HCT116 (cell line): ENCODE measurements at regions not wholly inside any gene's neighbourhood (a gene's known extent, or its start where the extent isn't known, plus 50 kb on each side); places are given as distances from the start of the nearest gene placed in this dataset.

Source experiments
- CTCF ChIP-seq, 3 experiments: fragments of 200-600 bp in 1 of 3; sonication (generic) in 1 of 3; IDR thresholded peaks in 2 of 3; conservative IDR thresholded peaks in 1 of 3; 2 replicates each; pipeline ENCODE4 v1.5.1; 2012 to 2017; ENCODE audit warnings: low read depth in 2 of 3, low read length in 2 of 3, antibody characterized with exemption in 1 of 3, borderline replicate concordance in 1 of 3, control low read depth in 1 of 3, mild to moderate bottlenecking in 1 of 3, mixed read lengths in 1 of 3, mixed run types in 1 of 3, moderate library complexity in 1 of 3; ENCODE audit not compliant: insufficient read depth in 1 of 3
- EZH2 ChIP-seq: fragments of 200-600 bp; sonication (generic); IDR thresholded peaks from 2 replicates; pipeline ENCODE4 v1.6.1; 2017; ENCODE audit warnings: antibody characterized with exemption, mixed run types
- JUND ChIP-seq: IDR thresholded peaks from 2 replicates; pipeline ENCODE4 v1.6.1; 2012
- MAX ChIP-seq: IDR thresholded peaks from 2 replicates; pipeline ENCODE4 v1.6.1; 2012
- POLR2A ChIP-seq: IDR thresholded peaks from 2 replicates; pipeline ENCODE4 v1.7.0; 2011; ENCODE audit warnings: borderline replicate concordance; ENCODE audit not compliant: insufficient read depth, insufficient read length; ENCODE audit errors: extremely low read depth
- POLR2AphosphoS5 ChIP-seq: IDR thresholded peaks from 2 replicates; pipeline ENCODE4 v1.6.1; 2011; ENCODE audit warnings: mild to moderate bottlenecking, low read depth, low read length, moderate library complexity
- SIN3A ChIP-seq: IDR thresholded peaks from 2 replicates; pipeline ENCODE4 v1.6.1; 2012; ENCODE audit warnings: low read depth
- SRF ChIP-seq: IDR thresholded peaks from 2 replicates; pipeline ENCODE4 v1.6.1; 2012; ENCODE audit warnings: low read depth
- YY1 ChIP-seq: IDR thresholded peaks from 2 replicates; pipeline ENCODE4 v1.6.1; 2011; ENCODE audit warnings: low read length, low read depth, moderate library complexity, mild to moderate bottlenecking; ENCODE audit not compliant: insufficient replicate concordance; ENCODE audit errors: extremely low read depth
- ZFX ChIP-seq: fragments of 450-650 bp; IDR thresholded peaks from 2 replicates; pipeline ENCODE4 v1.6.1; 2017
- ZNF274 ChIP-seq: fragments of 200-500 bp; sonication (Bioruptor generic); IDR thresholded peaks from 2 replicates; pipeline ENCODE4 v1.6.1; 2014; ENCODE audit warnings: mild to moderate bottlenecking, low read depth, low read length, inconsistent platforms
- TF ChIP-seq, protein P1 (sequence below): IDR thresholded peaks from 2 replicates; pipeline ENCODE4 v1.6.1; 2011; ENCODE audit warnings: mild to moderate bottlenecking, low read length, moderate library complexity; ENCODE audit not compliant: insufficient replicate concordance; ENCODE audit errors: extremely low read depth
- TF ChIP-seq, protein P2 (sequence below): IDR thresholded peaks from 2 replicates; pipeline ENCODE4 v1.6.1; 2012; ENCODE audit warnings: low read depth

DNA sequence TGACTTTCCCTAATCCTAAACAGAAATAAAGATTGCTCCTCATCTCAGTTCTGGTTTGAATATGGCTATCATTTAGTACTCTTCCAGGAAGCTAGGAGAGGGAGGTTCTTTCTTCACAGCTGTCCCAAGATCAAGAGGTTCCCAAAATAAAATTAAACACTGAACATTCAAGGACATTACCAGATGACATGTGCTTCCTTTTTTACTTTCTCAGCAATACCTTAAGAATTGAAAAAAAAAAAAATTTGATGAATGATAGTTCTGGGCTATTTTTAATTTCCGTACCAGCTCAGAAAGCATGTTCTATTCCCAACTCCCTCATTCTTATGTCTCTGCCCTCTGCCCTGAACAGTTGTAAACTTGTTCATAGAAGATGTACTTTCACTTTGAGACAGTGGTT, 61.7 kb upstream of the MYL1 start:
- TF ChIP-seq JUND = no peak
- TF ChIP-seq POLR2AphosphoS5 = no peak
- TF ChIP-seq MAX = no peak
- no peak for TF ChIP-seq CTCF (IDR thresholded peaks at IDR 0.05 in 2 of 3, conservative IDR thresholded peaks at IDR 0.05 in 1 of 3; ENCODE audit: borderline replicate concordance in 1 of 3, insufficient read depth in 1 of 3, low read depth in 2 of 3, low read length in 2 of 3)
- no peak for TF ChIP-seq YY1
- TF ChIP-seq, protein P1, sequence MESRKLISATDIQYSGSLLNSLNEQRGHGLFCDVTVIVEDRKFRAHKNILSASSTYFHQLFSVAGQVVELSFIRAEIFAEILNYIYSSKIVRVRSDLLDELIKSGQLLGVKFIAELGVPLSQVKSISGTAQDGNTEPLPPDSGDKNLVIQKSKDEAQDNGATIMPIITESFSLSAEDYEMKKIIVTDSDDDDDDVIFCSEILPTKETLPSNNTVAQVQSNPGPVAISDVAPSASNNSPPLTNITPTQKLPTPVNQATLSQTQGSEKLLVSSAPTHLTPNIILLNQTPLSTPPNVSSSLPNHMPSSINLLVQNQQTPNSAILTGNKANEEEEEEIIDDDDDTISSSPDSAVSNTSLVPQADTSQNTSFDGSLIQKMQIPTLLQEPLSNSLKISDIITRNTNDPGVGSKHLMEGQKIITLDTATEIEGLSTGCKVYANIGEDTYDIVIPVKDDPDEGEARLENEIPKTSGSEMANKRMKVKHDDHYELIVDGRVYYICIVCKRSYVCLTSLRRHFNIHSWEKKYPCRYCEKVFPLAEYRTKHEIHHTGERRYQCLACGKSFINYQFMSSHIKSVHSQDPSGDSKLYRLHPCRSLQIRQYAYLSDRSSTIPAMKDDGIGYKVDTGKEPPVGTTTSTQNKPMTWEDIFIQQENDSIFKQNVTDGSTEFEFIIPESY = no peak
- TF ChIP-seq SIN3A = no peak
- TF ChIP-seq, protein P2, sequence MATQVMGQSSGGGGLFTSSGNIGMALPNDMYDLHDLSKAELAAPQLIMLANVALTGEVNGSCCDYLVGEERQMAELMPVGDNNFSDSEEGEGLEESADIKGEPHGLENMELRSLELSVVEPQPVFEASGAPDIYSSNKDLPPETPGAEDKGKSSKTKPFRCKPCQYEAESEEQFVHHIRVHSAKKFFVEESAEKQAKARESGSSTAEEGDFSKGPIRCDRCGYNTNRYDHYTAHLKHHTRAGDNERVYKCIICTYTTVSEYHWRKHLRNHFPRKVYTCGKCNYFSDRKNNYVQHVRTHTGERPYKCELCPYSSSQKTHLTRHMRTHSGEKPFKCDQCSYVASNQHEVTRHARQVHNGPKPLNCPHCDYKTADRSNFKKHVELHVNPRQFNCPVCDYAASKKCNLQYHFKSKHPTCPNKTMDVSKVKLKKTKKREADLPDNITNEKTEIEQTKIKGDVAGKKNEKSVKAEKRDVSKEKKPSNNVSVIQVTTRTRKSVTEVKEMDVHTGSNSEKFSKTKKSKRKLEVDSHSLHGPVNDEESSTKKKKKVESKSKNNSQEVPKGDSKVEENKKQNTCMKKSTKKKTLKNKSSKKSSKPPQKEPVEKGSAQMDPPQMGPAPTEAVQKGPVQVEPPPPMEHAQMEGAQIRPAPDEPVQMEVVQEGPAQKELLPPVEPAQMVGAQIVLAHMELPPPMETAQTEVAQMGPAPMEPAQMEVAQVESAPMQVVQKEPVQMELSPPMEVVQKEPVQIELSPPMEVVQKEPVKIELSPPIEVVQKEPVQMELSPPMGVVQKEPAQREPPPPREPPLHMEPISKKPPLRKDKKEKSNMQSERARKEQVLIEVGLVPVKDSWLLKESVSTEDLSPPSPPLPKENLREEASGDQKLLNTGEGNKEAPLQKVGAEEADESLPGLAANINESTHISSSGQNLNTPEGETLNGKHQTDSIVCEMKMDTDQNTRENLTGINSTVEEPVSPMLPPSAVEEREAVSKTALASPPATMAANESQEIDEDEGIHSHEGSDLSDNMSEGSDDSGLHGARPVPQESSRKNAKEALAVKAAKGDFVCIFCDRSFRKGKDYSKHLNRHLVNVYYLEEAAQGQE = no peak
- TF ChIP-seq POLR2A = no peak
- no peak for TF ChIP-seq SRF
- TF ChIP-seq EZH2 = no peak
- TF ChIP-seq ZNF274 = no peak
- TF ChIP-seq ZFX = no peak
